H9 (cell line): ENCODE measurements at regions not wholly inside any gene's neighbourhood (a gene's known extent, or its start where the extent isn't known, plus 50 kb on each side); places are given as distances from the start of the nearest gene placed in this dataset.

Experiments used
- DNase-seq: peaks from one replicate; pipeline ENCODE4 v3.0.0-alpha.2; 2017
- H2AFZ ChIP-seq: one replicate; pipeline ENCODE4 v1.6.1; 2013; ENCODE audit warnings: mild to moderate bottlenecking, low read length, control low read depth, moderate library complexity
- H2AK5ac ChIP-seq: 2 replicates; pipeline ENCODE4 v1.6.1; 2013; ENCODE audit warnings: low read length, control low read depth, mixed read lengths; ENCODE audit not compliant: insufficient read length
- H2BK120ac ChIP-seq: one replicate; pipeline ENCODE4 v1.6.1; 2013; ENCODE audit warnings: low read depth, mild to moderate bottlenecking, low read length, control low read depth, inconsistent platforms; ENCODE audit not compliant: poor library complexity, severe bottlenecking
- H2BK12ac ChIP-seq: 2 replicates; pipeline ENCODE4 v1.6.1; 2013; ENCODE audit warnings: low read length, control low read depth, mixed read lengths, low read depth; ENCODE audit not compliant: insufficient read length
- H2BK15ac ChIP-seq: 2 replicates; pipeline ENCODE4 v1.6.1; 2013; ENCODE audit warnings: low read depth, low read length, control low read depth
- H2BK20ac ChIP-seq: one replicate; pipeline ENCODE4 v1.6.1; 2013; ENCODE audit warnings: low read depth, mild to moderate bottlenecking, low read length, control low read depth, inconsistent platforms; ENCODE audit not compliant: poor library complexity, severe bottlenecking
- H2BK5ac ChIP-seq: 2 replicates; pipeline ENCODE4 v1.6.1; 2013; ENCODE audit warnings: low read length, control low read depth, mixed read lengths; ENCODE audit not compliant: insufficient read length
- H3K14ac ChIP-seq: 2 replicates; pipeline ENCODE4 v1.6.1; 2013; ENCODE audit warnings: low read length, control low read depth; ENCODE audit not compliant: insufficient read depth
- H3K18ac ChIP-seq: 2 replicates; pipeline ENCODE4 v1.6.1; 2013; ENCODE audit warnings: low read depth, mild to moderate bottlenecking, mixed read lengths, low read length, control low read depth; ENCODE audit not compliant: insufficient read length
- H3K23ac ChIP-seq: 2 replicates; pipeline ENCODE4 v1.6.1; 2013; ENCODE audit warnings: low read length, control low read depth, mixed read lengths, low read depth; ENCODE audit not compliant: insufficient read length
- H3K23me2 ChIP-seq: 2 replicates; pipeline ENCODE4 v1.6.1; 2013; ENCODE audit warnings: low read depth, mild to moderate bottlenecking, mixed read lengths, low read length, control low read depth; ENCODE audit not compliant: insufficient read length, poor library complexity, severe bottlenecking
- H3K27ac ChIP-seq: 2 replicates; pipeline ENCODE4 v1.5.1; 2013; ENCODE audit warnings: low read length, control low read depth, mixed read lengths, low read depth; ENCODE audit not compliant: insufficient read length
- H3K27me3 ChIP-seq: 2 replicates; pipeline ENCODE4 v1.6.1; 2013; ENCODE audit warnings: low read length, control low read depth, inconsistent platforms; ENCODE audit not compliant: insufficient read depth
- H3K4ac ChIP-seq: 2 replicates; pipeline ENCODE4 v1.6.1; 2013; ENCODE audit warnings: low read depth, mild to moderate bottlenecking, control low read depth, inconsistent platforms, low read length, moderate library complexity
- H3K4me1 ChIP-seq: 2 replicates; pipeline ENCODE4 v1.6.1; 2013; ENCODE audit warnings: low read length, control low read depth, inconsistent platforms; ENCODE audit not compliant: insufficient read depth
- H3K4me2 ChIP-seq: 2 replicates; pipeline ENCODE4 v1.6.1; 2013; ENCODE audit warnings: low read length, control low read depth, mixed read lengths; ENCODE audit not compliant: insufficient read length, insufficient read depth
- H3K56ac ChIP-seq: 2 replicates; pipeline ENCODE4 v1.6.1; 2013; ENCODE audit warnings: low read depth, mild to moderate bottlenecking, mixed read lengths, low read length, control low read depth; ENCODE audit not compliant: insufficient read length
- H3K79me1 ChIP-seq: 2 replicates; pipeline ENCODE4 v1.6.1; 2013; ENCODE audit warnings: low read depth, mild to moderate bottlenecking, moderate library complexity, low read length, control low read depth, inconsistent platforms; ENCODE audit not compliant: insufficient read depth, poor library complexity, severe bottlenecking
- H3K79me2 ChIP-seq: 2 replicates; pipeline ENCODE4 v1.6.1; 2013; ENCODE audit warnings: low read length, control low read depth, inconsistent platforms; ENCODE audit not compliant: insufficient read depth
- H3K9ac ChIP-seq: 2 replicates; pipeline ENCODE4 v1.6.1; 2013; ENCODE audit warnings: low read length, control low read depth, mixed read lengths; ENCODE audit not compliant: insufficient read length; ENCODE audit errors: extremely low read depth
- H3K9me3 ChIP-seq: one replicate; pipeline ENCODE4 v1.6.1; 2013; ENCODE audit warnings: low read depth, low read length, inconsistent platforms; ENCODE audit not compliant: control insufficient read depth
- H3T11ph ChIP-seq: one replicate; pipeline ENCODE4 v1.6.1; 2013; ENCODE audit warnings: mild to moderate bottlenecking, low read length, control low read depth, inconsistent platforms
- H4K20me1 ChIP-seq: one replicate; pipeline ENCODE4 v1.6.1; 2013; ENCODE audit not compliant: control insufficient read depth, insufficient read length, insufficient read depth
- H4K5ac ChIP-seq: 2 replicates; pipeline ENCODE4 v1.6.1; 2013; ENCODE audit warnings: low read depth, mild to moderate bottlenecking, mixed read lengths, low read length, control low read depth; ENCODE audit not compliant: insufficient read length
- H4K8ac ChIP-seq: replicated peaks from 2 replicates; pipeline ENCODE4 v1.6.1; 2013; ENCODE audit warnings: low read length, control low read depth, mixed read lengths, low read depth; ENCODE audit not compliant: insufficient read length
- H4K91ac ChIP-seq: 2 replicates; pipeline ENCODE4 v1.6.1; 2013; ENCODE audit warnings: low read depth, mild to moderate bottlenecking, moderate library complexity, mixed read lengths, low read length, control low read depth; ENCODE audit not compliant: insufficient read length
- H3K27ac Mint-ChIP-seq, 3 experiments: 2 replicates in 2 of 3; 3 replicates in 1 of 3; pipeline ENCODE4 v1.8.0; 2020 to 2021; ENCODE audit warnings: mixed read lengths in 3 of 3, mild to moderate bottlenecking in 1 of 3, moderate library complexity in 1 of 3
- H3K27me3 Mint-ChIP-seq: 2 replicates; pipeline ENCODE4 v1.8.0; 2021; ENCODE audit warnings: low read depth, mild to moderate bottlenecking, moderate library complexity, mixed read lengths
- H3K36me3 Mint-ChIP-seq, 3 experiments: 2 replicates in 2 of 3; 3 replicates in 1 of 3; pipeline ENCODE4 v1.8.0; 2020 to 2021; ENCODE audit warnings: low read depth in 3 of 3, mixed read lengths in 3 of 3; ENCODE audit not compliant: insufficient read depth in 1 of 3
- H3K4me1 Mint-ChIP-seq, 2 experiments: 2 replicates each; pipeline ENCODE4 v1.8.0; 2020; ENCODE audit warnings: mixed read lengths in 2 of 2
- H3K4me3 Mint-ChIP-seq, 2 experiments: 2 replicates in 1 of 2; 3 replicates in 1 of 2; pipeline ENCODE4 v1.8.0; 2020 to 2021; ENCODE audit warnings: mild to moderate bottlenecking in 2 of 2, mixed read lengths in 2 of 2, moderate library complexity in 1 of 2
- H3K9me3 Mint-ChIP-seq, 2 experiments: 2 replicates in 1 of 2; 3 replicates in 1 of 2; pipeline ENCODE4 v1.8.0; 2020; ENCODE audit warnings: mild to moderate bottlenecking in 2 of 2, mixed read lengths in 2 of 2, moderate library complexity in 1 of 2
- CTCF ChIP-seq: fragments of 200-600 bp; sonication (generic); conservative IDR thresholded peaks from 3 replicates; pipeline ENCODE4 v1.8.0; 2021; ENCODE audit warnings: antibody characterized with exemption, mild to moderate bottlenecking
- WGBS: extraction: QIAGEN DNeasy Blood & Tissue Kit; methylation state at CpG from one replicate; pipeline ENCODE4 v1.1.7; 2013; ENCODE audit warnings: missing lambda C conversion rate, low lambda C conversion rate, mixed read lengths; ENCODE audit not compliant: insufficient read length; ENCODE audit errors: extremely low coverage; 5-methylcytosine and 5-hydroxymethylcytosine counted together

GRCh38 chr4:44842531-44842930 lies 116.2 kb upstream of the GNPDA2 start:
- Mint-ChIP-seq H3K27me3 (no peaks in the 10 kb centered on the region), H3K4me1 (no peaks in the 10 kb centered on the region), H3K4me3 (no peak overlapping the region), H3K36me3 (no peaks in the 10 kb centered on the region), H3K27ac (no peak overlapping the region), H3K9me3 (no peaks in the 10 kb centered on the region; a peak in 1 of 5 replicates)
- H4K91ac ChIP-seq = no peak overlapping the region
- H3K27me3 ChIP-seq = no peaks in the 10 kb centered on the region
- H3K27ac ChIP-seq = no peak overlapping the region
- H3K14ac ChIP-seq = no peak overlapping the region
- no peak for TF ChIP-seq CTCF
- no peak overlapping the region for H4K8ac ChIP-seq
- no peak overlapping the region for H4K5ac ChIP-seq
- no peak overlapping the region for H3K9ac ChIP-seq
- H3K79me1 ChIP-seq = no peaks in the 10 kb centered on the region
- no peak overlapping the region for H3K4ac ChIP-seq
- no peak overlapping the region for H3K23ac ChIP-seq
- no peak overlapping the region for H2BK5ac ChIP-seq
- H3K56ac ChIP-seq = no peak overlapping the region
- no peak overlapping the region for H2BK15ac ChIP-seq
- H3T11ph ChIP-seq = no peak overlapping the region
- no peak overlapping the region for H2AFZ ChIP-seq
- H2BK12ac ChIP-seq = no peak overlapping the region
- no peak overlapping the region for H2AK5ac ChIP-seq
- no peak for DNase-seq
- no peaks in the 10 kb centered on the region for H3K9me3 ChIP-seq
- H3K4me1 ChIP-seq = no peaks in the 10 kb centered on the region
- no peak overlapping the region for H3K4me2 ChIP-seq
- no peak overlapping the region for H3K18ac ChIP-seq
- H4K20me1 ChIP-seq = no peaks in the 10 kb centered on the region
- H3K79me2 ChIP-seq = no peaks in the 10 kb centered on the region
- H3K23me2 ChIP-seq = no peaks in the 10 kb centered on the region
- no CpG with 5 or more reads among the region's 4 CpGs for WGBS
- H2BK20ac ChIP-seq = no peak overlapping the region
- no peak overlapping the region for H2BK120ac ChIP-seq
